HEK293 (cell line): ENCODE measurements at regions not wholly inside any gene's neighbourhood (a gene's known extent, or its start where the extent isn't known, plus 50 kb on each side); places are given as distances from the start of the nearest gene placed in this dataset.

ENCODE experiments used
- CTCF ChIA-PET: fragments of 350-600 bp; formaldehyde crosslinking; extraction: SDS; loops from one replicate; lab custom pipeline; 2021; ENCODE audit warnings: antibody characterized with exemption; lab: Yijun Ruan, JAX
- POLR2A ChIA-PET: fragments of 300-600 bp; formaldehyde crosslinking; extraction: SDS; loops from one replicate; lab custom pipeline; 2020; ENCODE audit warnings: antibody characterized with exemption, inconsistent platforms; lab: Yijun Ruan, JAX
- H3K27ac ChIP-seq: fragments of 200-500 bp; sonication (Bioruptor generic); 2 replicates; pipeline ENCODE4 v1.5.1; 2014; ENCODE audit warnings: low read depth, low read length, control low read depth, inconsistent platforms; ENCODE audit errors: extremely low read depth
- H3K36me3 ChIP-seq, 2 experiments: fragments of 200-500 bp in 1 of 2; sonication (Bioruptor generic) in 1 of 2; 1 replicate in 1 of 2; 2 replicates in 1 of 2; pipeline ENCODE4 v1.5.1; 2014 to 2017; ENCODE audit warnings: inconsistent platforms in 2 of 2, low read length in 2 of 2; ENCODE audit not compliant: control insufficient read depth in 2 of 2, insufficient read depth in 1 of 2
- H3K4me1 ChIP-seq: fragments of 200-500 bp; sonication (Bioruptor generic); 2 replicates; pipeline ENCODE4 v1.5.1; 2014; ENCODE audit warnings: mild to moderate bottlenecking, low read length, inconsistent platforms; ENCODE audit not compliant: control insufficient read depth, insufficient read depth
- H3K4me3 ChIP-seq: 2 replicates; pipeline ENCODE4 v1.5.1; 2011; ENCODE audit warnings: low read depth, mild to moderate bottlenecking, control low read depth, low read length, moderate library complexity
- H3K9me3 ChIP-seq: fragments of 200-500 bp; sonication (Bioruptor generic); 2 replicates; pipeline ENCODE4 v1.5.1; 2014; ENCODE audit warnings: low read depth, low read length, inconsistent platforms; ENCODE audit not compliant: control insufficient read depth, insufficient read depth
- KLF8 ChIP-seq: fragments of 450-650 bp; formaldehyde crosslinking; IDR thresholded peaks from 2 replicates; pipeline ENCODE4 v1.5.1; 2016; ENCODE audit warnings: missing biosample characterization, missing genetic modification characterization
- RBAK ChIP-seq: fragments of 450-650 bp; formaldehyde crosslinking; IDR thresholded peaks from 2 replicates; pipeline ENCODE4 v1.5.1; 2016; ENCODE audit warnings: missing biosample characterization, missing genetic modification characterization
- SALL2 ChIP-seq: fragments of 450-650 bp; formaldehyde crosslinking; IDR thresholded peaks from 2 replicates; pipeline ENCODE4 v1.5.0; 2017; ENCODE audit warnings: missing biosample characterization, mild to moderate bottlenecking, missing genetic modification characterization, borderline replicate concordance
- ZBTB20 ChIP-seq: fragments of 450-650 bp; formaldehyde crosslinking; IDR thresholded peaks from 2 replicates; pipeline ENCODE4 v1.5.1; 2016; ENCODE audit warnings: missing biosample characterization, missing genetic modification characterization
- ZEB2 ChIP-seq: fragments of 450-650 bp; formaldehyde crosslinking; IDR thresholded peaks from 2 replicates; pipeline ENCODE4 v1.5.1; 2016; ENCODE audit warnings: missing biosample characterization, missing genetic modification characterization
- ZNF121 ChIP-seq: fragments of 450-650 bp; formaldehyde crosslinking; IDR thresholded peaks from 2 replicates; pipeline ENCODE4 v1.5.1; 2016; ENCODE audit warnings: missing biosample characterization, missing genetic modification characterization
- ZNF16 ChIP-seq: fragments of 450-650 bp; formaldehyde crosslinking; IDR thresholded peaks from 2 replicates; pipeline ENCODE4 v1.5.1; 2016; ENCODE audit warnings: low read depth, missing biosample characterization, missing genetic modification characterization
- ZNF184 ChIP-seq: fragments of 450-650 bp; IDR thresholded peaks from 2 replicates; pipeline ENCODE4 v1.5.1; 2018; ENCODE audit warnings: missing biosample characterization, mild to moderate bottlenecking, missing genetic modification characterization
- ZNF19 ChIP-seq: fragments of 450-650 bp; formaldehyde crosslinking; IDR thresholded peaks from 2 replicates; pipeline ENCODE4; 2016; ENCODE audit warnings: missing biosample characterization, missing genetic modification characterization, low read depth
- ZNF302 ChIP-seq: fragments of 450-650 bp; formaldehyde crosslinking; IDR thresholded peaks from 2 replicates; pipeline ENCODE4 v1.5.1; 2016; ENCODE audit warnings: missing biosample characterization, missing genetic modification characterization, low read depth
- ZNF366 ChIP-seq: fragments of 450-650 bp; formaldehyde crosslinking; conservative IDR thresholded peaks from 2 replicates; pipeline ENCODE4 v1.5.1; 2016; ENCODE audit warnings: missing biosample characterization, missing genetic modification characterization
- ZNF560 ChIP-seq: fragments of 450-650 bp; formaldehyde crosslinking; IDR thresholded peaks from 2 replicates; pipeline ENCODE4 v1.5.1; 2017; ENCODE audit warnings: missing biosample characterization, missing genetic modification characterization, borderline replicate concordance
- ZNF776 ChIP-seq: fragments of 450-650 bp; formaldehyde crosslinking; IDR thresholded peaks from 2 replicates; pipeline ENCODE4 v1.5.0; 2017; ENCODE audit warnings: missing biosample characterization, missing genetic modification characterization, borderline replicate concordance
- ZNF792 ChIP-seq: fragments of 450-650 bp; formaldehyde crosslinking; IDR thresholded peaks from 2 replicates; pipeline ENCODE4 v1.5.1; 2016; ENCODE audit warnings: missing biosample characterization, missing genetic modification characterization
- ZNF843 ChIP-seq: fragments of 450-650 bp; formaldehyde crosslinking; IDR thresholded peaks from 2 replicates; pipeline ENCODE4 v1.5.1; 2016; ENCODE audit warnings: missing biosample characterization, missing genetic modification characterization
- TF ChIP-seq, protein P1 (sequence below): fragments of 450-650 bp; IDR thresholded peaks from 2 replicates; pipeline ENCODE4 v1.5.1; 2018; ENCODE audit warnings: missing biosample characterization, mild to moderate bottlenecking, missing genetic modification characterization
- TF ChIP-seq, protein P2 (sequence below): fragments of 450-650 bp; formaldehyde crosslinking; IDR thresholded peaks from 2 replicates; pipeline ENCODE4 v1.5.1; 2016; ENCODE audit warnings: missing biosample characterization, missing genetic modification characterization
- TF ChIP-seq, protein P3 (sequence below): fragments of 450-650 bp; formaldehyde crosslinking; IDR thresholded peaks from 2 replicates; pipeline ENCODE4 v1.5.1; 2016; ENCODE audit warnings: missing biosample characterization, missing genetic modification characterization
- TF ChIP-seq, protein P4 (sequence below): fragments of 450-650 bp; formaldehyde crosslinking; conservative IDR thresholded peaks from 2 replicates; pipeline ENCODE4 v1.5.1; 2016; ENCODE audit warnings: low read depth, missing biosample characterization, missing genetic modification characterization
- TF ChIP-seq, protein P5 (sequence below): fragments of 450-650 bp; formaldehyde crosslinking; IDR thresholded peaks from 2 replicates; pipeline ENCODE4 v1.5.1; 2016; ENCODE audit warnings: missing biosample characterization, missing genetic modification characterization

DNA sequence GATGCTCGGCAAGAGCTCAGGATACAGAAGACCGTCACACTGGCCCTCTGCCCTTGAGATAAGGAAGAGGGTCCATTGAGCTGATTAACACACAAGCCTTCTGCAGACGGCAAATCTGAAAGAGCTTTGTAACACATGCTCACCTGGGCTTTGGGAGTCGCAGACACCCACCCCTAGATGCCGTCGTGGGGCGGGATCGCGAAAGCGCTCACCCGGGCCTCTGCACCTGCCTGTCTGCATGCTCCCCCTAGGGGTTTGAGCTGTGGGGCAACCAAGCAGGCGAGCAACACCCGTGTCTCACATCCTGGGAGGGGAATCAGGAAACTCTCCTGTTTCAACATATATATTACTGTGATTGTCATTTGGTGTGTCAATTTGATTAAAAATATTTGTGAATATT lies 99.8 kb upstream of the KCNH7 start:
- no peak for TF ChIP-seq SALL2 (tag by site-specific recombination)
- TF ChIP-seq, protein P1, sequence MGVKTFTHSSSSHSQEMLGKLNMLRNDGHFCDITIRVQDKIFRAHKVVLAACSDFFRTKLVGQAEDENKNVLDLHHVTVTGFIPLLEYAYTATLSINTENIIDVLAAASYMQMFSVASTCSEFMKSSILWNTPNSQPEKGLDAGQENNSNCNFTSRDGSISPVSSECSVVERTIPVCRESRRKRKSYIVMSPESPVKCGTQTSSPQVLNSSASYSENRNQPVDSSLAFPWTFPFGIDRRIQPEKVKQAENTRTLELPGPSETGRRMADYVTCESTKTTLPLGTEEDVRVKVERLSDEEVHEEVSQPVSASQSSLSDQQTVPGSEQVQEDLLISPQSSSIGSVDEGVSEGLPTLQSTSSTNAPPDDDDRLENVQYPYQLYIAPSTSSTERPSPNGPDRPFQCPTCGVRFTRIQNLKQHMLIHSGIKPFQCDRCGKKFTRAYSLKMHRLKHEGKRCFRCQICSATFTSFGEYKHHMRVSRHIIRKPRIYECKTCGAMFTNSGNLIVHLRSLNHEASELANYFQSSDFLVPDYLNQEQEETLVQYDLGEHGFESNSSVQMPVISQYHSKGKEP (tag by site-specific recombination) = no peak
- TF ChIP-seq ZNF560 (tag by site-specific recombination) = no peak
- TF ChIP-seq, all 188 proteins: peak for 0
- POLR2A ChIA-PET = no interaction called here
- no peaks in the 10 kb centered on the region for H3K36me3 ChIP-seq
- no peak overlapping the region for H3K4me3 ChIP-seq
- H3K4me1 ChIP-seq = no peaks in the 10 kb centered on the region
- no peaks in the 10 kb centered on the region for H3K9me3 ChIP-seq
- CTCF ChIA-PET = no interaction called here
- H3K27ac ChIP-seq = no peak overlapping the region

DNA sequence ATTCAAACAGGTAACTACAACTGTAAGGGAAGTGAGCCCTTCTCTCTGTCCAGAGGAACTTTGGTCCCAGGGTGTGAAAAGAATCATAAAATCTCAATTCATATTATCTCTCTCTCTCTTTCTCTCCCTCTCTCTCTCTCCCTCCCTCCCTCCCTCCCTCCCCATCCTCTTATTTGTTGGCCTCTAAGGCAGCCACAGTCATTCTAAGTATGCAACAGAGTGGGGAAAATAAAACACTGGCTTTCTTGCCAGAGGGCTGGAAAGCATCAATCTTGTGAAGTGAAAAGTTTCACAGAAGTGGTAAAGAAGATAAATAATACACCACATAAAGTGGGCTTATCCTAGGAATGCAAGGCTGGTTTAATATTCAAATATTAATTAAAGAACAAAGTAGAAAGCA lies 95.6 kb upstream of the KCNH7 start:
- ChIA-PET CTCF (no interaction called here), POLR2A (no interaction called here)
- Histone ChIP-seq H3K27ac (no peak overlapping the region), H3K36me3 (no peaks in the 10 kb centered on the region), H3K9me3 (no peaks in the 10 kb centered on the region), H3K4me1 (no peaks in the 10 kb centered on the region), H3K4me3 (no peak overlapping the region)
- no peak for TF ChIP-seq ZBTB20 (tag by site-specific recombination)
- no peak for TF ChIP-seq ZNF19 (tag by site-specific recombination)
- TF ChIP-seq ZNF16 (tag by site-specific recombination) = no peak
- TF ChIP-seq KLF8 = no peak
- no peak for TF ChIP-seq ZNF792
- TF ChIP-seq ZNF184 (tag by site-specific recombination) = no peak
- no peak for TF ChIP-seq ZNF776
- TF ChIP-seq, protein P2, sequence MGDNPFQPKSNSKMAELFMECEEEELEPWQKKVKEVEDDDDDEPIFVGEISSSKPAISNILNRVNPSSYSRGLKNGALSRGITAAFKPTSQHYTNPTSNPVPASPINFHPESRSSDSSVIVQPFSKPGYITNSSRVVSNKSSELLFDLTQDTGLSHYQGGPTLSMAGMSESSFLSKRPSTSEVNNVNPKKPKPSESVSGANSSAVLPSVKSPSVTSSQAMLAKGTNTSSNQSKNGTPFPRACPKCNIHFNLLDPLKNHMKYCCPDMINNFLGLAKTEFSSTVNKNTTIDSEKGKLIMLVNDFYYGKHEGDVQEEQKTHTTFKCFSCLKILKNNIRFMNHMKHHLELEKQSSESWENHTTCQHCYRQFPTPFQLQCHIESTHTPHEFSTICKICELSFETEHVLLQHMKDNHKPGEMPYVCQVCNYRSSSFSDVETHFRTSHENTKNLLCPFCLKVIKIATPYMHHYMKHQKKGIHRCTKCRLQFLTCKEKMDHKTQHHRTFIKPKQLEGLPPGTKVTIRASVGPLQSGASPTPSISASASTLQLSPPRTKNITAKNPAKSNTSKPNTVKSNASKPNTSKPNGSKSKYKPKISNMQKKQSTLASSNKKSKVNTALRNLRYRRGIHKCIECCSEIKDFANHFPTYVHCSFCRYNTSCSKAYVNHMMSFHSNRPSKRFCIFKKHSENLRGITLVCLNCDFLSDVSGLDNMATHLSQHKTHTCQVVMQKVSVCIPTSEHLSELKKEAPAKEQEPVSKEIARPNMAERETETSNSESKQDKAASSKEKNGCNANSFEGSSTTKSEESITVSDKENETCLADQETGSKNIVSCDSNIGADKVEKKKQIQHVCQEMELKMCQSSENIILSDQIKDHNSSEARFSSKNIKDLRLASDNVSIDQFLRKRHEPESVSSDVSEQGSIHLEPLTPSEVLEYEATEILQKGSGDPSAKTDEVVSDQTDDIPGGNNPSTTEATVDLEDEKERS (tag by site-specific recombination) = no peak
- no peak for TF ChIP-seq ZNF843 (tag by site-specific recombination)
- TF ChIP-seq ZNF121 (tag by site-specific recombination) = no peak
- TF ChIP-seq, protein P3, sequence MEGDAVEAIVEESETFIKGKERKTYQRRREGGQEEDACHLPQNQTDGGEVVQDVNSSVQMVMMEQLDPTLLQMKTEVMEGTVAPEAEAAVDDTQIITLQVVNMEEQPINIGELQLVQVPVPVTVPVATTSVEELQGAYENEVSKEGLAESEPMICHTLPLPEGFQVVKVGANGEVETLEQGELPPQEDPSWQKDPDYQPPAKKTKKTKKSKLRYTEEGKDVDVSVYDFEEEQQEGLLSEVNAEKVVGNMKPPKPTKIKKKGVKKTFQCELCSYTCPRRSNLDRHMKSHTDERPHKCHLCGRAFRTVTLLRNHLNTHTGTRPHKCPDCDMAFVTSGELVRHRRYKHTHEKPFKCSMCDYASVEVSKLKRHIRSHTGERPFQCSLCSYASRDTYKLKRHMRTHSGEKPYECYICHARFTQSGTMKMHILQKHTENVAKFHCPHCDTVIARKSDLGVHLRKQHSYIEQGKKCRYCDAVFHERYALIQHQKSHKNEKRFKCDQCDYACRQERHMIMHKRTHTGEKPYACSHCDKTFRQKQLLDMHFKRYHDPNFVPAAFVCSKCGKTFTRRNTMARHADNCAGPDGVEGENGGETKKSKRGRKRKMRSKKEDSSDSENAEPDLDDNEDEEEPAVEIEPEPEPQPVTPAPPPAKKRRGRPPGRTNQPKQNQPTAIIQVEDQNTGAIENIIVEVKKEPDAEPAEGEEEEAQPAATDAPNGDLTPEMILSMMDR (tag by site-specific recombination) = no peak

DNA sequence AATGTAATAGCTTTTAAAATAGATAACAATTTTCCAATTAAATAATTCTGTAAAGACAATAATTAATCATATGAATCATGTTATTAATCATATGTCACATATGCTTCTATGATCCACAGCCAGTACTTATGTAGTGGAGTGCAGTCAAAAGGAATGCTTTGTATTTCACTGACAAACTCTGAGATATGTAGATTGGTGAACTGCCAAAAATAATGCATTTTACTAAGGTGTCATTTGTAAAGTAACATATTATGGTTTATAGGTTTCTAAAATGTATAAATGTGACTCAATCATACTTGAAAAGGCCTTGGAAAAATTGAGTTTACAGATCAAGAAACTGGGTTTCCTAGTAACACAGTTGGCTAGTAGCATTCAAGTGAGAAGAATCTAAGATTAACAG lies 93.8 kb upstream of the KCNH7 start:
- ChIA-PET CTCF (no interaction called here), POLR2A (no interaction called here)
- H3K27ac ChIP-seq = no peak overlapping the region
- no peak for TF ChIP-seq ZNF366 (tag by site-specific recombination)
- TF ChIP-seq ZNF302 (tag by site-specific recombination) = no peak
- TF ChIP-seq RBAK (tag by site-specific recombination) = no peak
- TF ChIP-seq, protein P4, sequence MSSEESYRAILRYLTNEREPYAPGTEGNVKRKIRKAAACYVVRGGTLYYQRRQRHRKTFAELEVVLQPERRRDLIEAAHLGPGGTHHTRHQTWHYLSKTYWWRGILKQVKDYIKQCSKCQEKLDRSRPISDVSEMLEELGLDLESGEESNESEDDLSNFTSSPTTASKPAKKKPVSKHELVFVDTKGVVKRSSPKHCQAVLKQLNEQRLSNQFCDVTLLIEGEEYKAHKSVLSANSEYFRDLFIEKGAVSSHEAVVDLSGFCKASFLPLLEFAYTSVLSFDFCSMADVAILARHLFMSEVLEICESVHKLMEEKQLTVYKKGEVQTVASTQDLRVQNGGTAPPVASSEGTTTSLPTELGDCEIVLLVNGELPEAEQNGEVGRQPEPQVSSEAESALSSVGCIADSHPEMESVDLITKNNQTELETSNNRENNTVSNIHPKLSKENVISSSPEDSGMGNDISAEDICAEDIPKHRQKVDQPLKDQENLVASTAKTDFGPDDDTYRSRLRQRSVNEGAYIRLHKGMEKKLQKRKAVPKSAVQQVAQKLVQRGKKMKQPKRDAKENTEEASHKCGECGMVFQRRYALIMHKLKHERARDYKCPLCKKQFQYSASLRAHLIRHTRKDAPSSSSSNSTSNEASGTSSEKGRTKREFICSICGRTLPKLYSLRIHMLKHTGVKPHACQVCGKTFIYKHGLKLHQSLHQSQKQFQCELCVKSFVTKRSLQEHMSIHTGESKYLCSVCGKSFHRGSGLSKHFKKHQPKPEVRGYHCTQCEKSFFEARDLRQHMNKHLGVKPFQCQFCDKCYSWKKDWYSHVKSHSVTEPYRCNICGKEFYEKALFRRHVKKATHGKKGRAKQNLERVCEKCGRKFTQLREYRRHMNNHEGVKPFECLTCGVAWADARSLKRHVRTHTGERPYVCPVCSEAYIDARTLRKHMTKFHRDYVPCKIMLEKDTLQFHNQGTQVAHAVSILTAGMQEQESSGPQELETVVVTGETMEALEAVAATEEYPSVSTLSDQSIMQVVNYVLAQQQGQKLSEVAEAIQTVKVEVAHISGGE = no peak
- TF ChIP-seq, protein P5, sequence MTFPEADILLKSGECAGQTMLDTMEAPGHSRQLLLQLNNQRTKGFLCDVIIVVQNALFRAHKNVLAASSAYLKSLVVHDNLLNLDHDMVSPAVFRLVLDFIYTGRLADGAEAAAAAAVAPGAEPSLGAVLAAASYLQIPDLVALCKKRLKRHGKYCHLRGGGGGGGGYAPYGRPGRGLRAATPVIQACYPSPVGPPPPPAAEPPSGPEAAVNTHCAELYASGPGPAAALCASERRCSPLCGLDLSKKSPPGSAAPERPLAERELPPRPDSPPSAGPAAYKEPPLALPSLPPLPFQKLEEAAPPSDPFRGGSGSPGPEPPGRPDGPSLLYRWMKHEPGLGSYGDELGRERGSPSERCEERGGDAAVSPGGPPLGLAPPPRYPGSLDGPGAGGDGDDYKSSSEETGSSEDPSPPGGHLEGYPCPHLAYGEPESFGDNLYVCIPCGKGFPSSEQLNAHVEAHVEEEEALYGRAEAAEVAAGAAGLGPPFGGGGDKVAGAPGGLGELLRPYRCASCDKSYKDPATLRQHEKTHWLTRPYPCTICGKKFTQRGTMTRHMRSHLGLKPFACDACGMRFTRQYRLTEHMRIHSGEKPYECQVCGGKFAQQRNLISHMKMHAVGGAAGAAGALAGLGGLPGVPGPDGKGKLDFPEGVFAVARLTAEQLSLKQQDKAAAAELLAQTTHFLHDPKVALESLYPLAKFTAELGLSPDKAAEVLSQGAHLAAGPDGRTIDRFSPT = no peak
- TF ChIP-seq ZEB2 (tag by site-specific recombination) = no peak
- no peaks in the 10 kb centered on the region for H3K9me3 ChIP-seq
- no peaks in the 10 kb centered on the region for H3K36me3 ChIP-seq
- no peaks in the 10 kb centered on the region for H3K4me1 ChIP-seq
- no peak overlapping the region for H3K4me3 ChIP-seq
